ENCODE measurements at regions not wholly inside any gene's neighbourhood (a gene's known extent, or its start where the extent isn't known, plus 50 kb on each side); places are given as distances from the start of the nearest gene placed in this dataset.

DNA sequence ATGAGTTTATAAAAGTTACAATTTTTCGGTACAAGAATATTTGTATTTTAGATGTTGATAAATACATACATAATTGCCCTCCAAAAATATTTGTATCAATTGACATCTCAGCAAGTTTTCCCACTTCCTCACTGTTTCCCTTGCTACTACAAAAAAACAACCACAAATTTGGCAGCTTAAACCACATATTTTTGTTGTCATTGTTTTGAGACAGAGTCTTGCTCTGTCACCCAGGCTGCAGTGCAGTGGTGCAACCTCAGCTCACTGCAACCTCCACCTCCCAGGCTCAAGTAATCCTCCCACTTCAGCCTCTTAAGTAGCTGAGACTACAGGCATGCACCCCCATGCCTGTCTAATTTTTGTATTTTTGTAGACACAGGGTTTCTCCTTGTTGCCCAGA is 162.8 kb upstream of the RARB start:
- Histone ChIP-seq H4K20me1 (ENCODE audit: insufficient read depth) (no peaks in the 10 kb centered on the region), H3K79me2 (replicated peaks; ENCODE audit: insufficient read depth, low read length) (no peaks in the 10 kb centered on the region), H3K4me3 (ENCODE audit: low read length) (no peak overlapping the region), H3K9me2 (ENCODE audit: insufficient read depth, low read length) (no peaks in the 10 kb centered on the region), H3K36me3 (ENCODE audit: insufficient read depth, low read length) (no peaks in the 10 kb centered on the region), H3K27me3 (ENCODE audit: insufficient read depth, low read depth, low read length) (no peaks in the 10 kb centered on the region), H3K4me2 (ENCODE audit: low read length) (no peak overlapping the region), H3F3A (ENCODE audit: insufficient read depth, low read length, poor library complexity, severe bottlenecking) (no peaks in the 10 kb centered on the region), H3K27ac (ENCODE audit: low read length) (no peak overlapping the region), H2AFZ (ENCODE audit: low read depth, low read length) (no peak overlapping the region), H3K9me3 (ENCODE audit: low read length) (no peaks in the 10 kb centered on the region), H3K9ac (ENCODE audit: low read length) (no peak overlapping the region)
- TF ChIP-seq SMC3 (conservative IDR thresholded peaks at IDR 0.05; ENCODE audit: poor library complexity) (no peak), MXI1 (conservative IDR thresholded peaks at IDR 0.05; ENCODE audit: poor library complexity, severe bottlenecking) (no peak)

DNA sequence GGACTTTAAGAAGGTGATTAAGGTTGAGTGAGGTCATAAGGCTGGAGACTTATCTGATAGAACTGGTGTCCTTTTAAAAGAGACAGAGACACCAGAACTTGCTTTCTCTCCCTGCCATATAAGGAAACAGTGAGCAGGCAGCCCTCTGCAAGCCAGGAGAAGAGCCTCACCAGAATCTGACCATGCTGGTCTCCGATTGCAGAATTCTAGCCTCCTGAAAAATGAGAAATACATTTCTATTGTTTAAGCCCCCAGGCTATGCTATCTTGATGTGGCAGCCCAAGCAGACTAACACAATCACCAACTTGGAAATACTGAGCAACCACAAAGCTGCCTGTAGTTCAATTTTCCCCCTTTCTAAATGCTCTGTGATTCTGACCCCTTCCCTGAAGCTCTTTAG is 161.4 kb upstream of the RARB start:
- no peaks in the 10 kb centered on the region for H3K9me3 ChIP-seq (ENCODE audit: low read length)
- TF ChIP-seq MXI1 (conservative IDR thresholded peaks at IDR 0.05; ENCODE audit: poor library complexity, severe bottlenecking) (no peak), RAD21 (conservative IDR thresholded peaks at IDR 0.05) (no peak), SMC3 (conservative IDR thresholded peaks at IDR 0.05; ENCODE audit: poor library complexity) (no peak), TAF1 (IDR thresholded peaks at IDR 0.05; ENCODE audit: low read depth) (no peak), EP300 (conservative IDR thresholded peaks at IDR 0.05; ENCODE audit: poor library complexity, severe bottlenecking) (no peak), EZH2 (IDR thresholded peaks at IDR 0.05; ENCODE audit: borderline replicate concordance, insufficient read depth, low read length, poor library complexity, severe bottlenecking) (no peak), POLR2AphosphoS5 (IDR thresholded peaks at IDR 0.05) (no peak)
- TF ChIP-seq, protein P1, sequence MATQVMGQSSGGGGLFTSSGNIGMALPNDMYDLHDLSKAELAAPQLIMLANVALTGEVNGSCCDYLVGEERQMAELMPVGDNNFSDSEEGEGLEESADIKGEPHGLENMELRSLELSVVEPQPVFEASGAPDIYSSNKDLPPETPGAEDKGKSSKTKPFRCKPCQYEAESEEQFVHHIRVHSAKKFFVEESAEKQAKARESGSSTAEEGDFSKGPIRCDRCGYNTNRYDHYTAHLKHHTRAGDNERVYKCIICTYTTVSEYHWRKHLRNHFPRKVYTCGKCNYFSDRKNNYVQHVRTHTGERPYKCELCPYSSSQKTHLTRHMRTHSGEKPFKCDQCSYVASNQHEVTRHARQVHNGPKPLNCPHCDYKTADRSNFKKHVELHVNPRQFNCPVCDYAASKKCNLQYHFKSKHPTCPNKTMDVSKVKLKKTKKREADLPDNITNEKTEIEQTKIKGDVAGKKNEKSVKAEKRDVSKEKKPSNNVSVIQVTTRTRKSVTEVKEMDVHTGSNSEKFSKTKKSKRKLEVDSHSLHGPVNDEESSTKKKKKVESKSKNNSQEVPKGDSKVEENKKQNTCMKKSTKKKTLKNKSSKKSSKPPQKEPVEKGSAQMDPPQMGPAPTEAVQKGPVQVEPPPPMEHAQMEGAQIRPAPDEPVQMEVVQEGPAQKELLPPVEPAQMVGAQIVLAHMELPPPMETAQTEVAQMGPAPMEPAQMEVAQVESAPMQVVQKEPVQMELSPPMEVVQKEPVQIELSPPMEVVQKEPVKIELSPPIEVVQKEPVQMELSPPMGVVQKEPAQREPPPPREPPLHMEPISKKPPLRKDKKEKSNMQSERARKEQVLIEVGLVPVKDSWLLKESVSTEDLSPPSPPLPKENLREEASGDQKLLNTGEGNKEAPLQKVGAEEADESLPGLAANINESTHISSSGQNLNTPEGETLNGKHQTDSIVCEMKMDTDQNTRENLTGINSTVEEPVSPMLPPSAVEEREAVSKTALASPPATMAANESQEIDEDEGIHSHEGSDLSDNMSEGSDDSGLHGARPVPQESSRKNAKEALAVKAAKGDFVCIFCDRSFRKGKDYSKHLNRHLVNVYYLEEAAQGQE (IDR thresholded peaks at IDR 0.05; ENCODE audit: borderline replicate concordance): no peak
- TF ChIP-seq, protein P2, sequence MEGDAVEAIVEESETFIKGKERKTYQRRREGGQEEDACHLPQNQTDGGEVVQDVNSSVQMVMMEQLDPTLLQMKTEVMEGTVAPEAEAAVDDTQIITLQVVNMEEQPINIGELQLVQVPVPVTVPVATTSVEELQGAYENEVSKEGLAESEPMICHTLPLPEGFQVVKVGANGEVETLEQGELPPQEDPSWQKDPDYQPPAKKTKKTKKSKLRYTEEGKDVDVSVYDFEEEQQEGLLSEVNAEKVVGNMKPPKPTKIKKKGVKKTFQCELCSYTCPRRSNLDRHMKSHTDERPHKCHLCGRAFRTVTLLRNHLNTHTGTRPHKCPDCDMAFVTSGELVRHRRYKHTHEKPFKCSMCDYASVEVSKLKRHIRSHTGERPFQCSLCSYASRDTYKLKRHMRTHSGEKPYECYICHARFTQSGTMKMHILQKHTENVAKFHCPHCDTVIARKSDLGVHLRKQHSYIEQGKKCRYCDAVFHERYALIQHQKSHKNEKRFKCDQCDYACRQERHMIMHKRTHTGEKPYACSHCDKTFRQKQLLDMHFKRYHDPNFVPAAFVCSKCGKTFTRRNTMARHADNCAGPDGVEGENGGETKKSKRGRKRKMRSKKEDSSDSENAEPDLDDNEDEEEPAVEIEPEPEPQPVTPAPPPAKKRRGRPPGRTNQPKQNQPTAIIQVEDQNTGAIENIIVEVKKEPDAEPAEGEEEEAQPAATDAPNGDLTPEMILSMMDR (IDR thresholded peaks at IDR 0.05; ENCODE audit: poor library complexity, severe bottlenecking): no peak
- no peak overlapping the region for H2AFZ ChIP-seq (ENCODE audit: low read depth, low read length)
- no peak overlapping the region for H3K27ac ChIP-seq (ENCODE audit: low read length)
- no peaks in the 10 kb centered on the region for H3K27me3 ChIP-seq (ENCODE audit: insufficient read depth, low read depth, low read length)
- no peaks in the 10 kb centered on the region for H3F3A ChIP-seq (ENCODE audit: insufficient read depth, low read length, poor library complexity, severe bottlenecking)
- no peaks in the 10 kb centered on the region for H3K79me2 ChIP-seq (replicated peaks; ENCODE audit: insufficient read depth, low read length)
- H3K9me2 ChIP-seq (ENCODE audit: insufficient read depth, low read length): no peaks in the 10 kb centered on the region
- H3K4me2 ChIP-seq (ENCODE audit: low read length): no peak overlapping the region
- no peak overlapping the region for H3K9ac ChIP-seq (ENCODE audit: low read length)
- no peaks in the 10 kb centered on the region for H4K20me1 ChIP-seq (ENCODE audit: insufficient read depth)
- H3K4me3 ChIP-seq (ENCODE audit: low read length): no peak overlapping the region
- H3K36me3 ChIP-seq (ENCODE audit: insufficient read depth, low read length): no peaks in the 10 kb centered on the region

DNA sequence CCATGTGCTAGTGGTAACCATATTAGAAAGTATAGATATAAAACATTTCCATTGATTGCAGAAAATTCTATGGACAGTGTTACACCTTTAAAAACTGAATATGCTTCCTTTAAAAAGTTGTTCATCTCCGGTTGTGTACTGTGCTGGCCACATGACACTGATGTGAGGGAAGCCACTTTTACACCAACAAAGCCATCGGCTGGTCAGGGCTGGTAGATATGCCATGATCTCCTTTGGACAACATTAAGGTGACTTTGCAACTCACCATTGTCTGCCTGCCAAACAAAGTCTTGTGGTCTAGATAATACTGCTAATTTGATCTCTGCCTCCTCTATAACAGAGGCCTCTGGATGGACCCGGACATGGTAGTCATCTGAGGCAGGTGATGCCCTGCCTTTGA is 156.0 kb upstream of the RARB start:
- Histone ChIP-seq H3K36me3 (ENCODE audit: insufficient read depth, low read length) (no peaks in the 10 kb centered on the region), H4K20me1 (ENCODE audit: insufficient read depth) (no peaks in the 10 kb centered on the region), H3F3A (ENCODE audit: insufficient read depth, low read length, poor library complexity, severe bottlenecking) (no peaks in the 10 kb centered on the region), H3K4me2 (ENCODE audit: low read length) (no peak overlapping the region), H3K9me2 (ENCODE audit: insufficient read depth, low read length) (no peaks in the 10 kb centered on the region), H3K4me3 (ENCODE audit: low read length) (no peak overlapping the region), H3K27ac (ENCODE audit: low read length) (no peak overlapping the region), H3K9me3 (ENCODE audit: low read length) (no peaks in the 10 kb centered on the region), H2AFZ (ENCODE audit: low read depth, low read length) (no peak overlapping the region), H3K79me2 (replicated peaks; ENCODE audit: insufficient read depth, low read length) (no peaks in the 10 kb centered on the region), H3K27me3 (ENCODE audit: insufficient read depth, low read depth, low read length) (no peaks in the 10 kb centered on the region), H3K9ac (ENCODE audit: low read length) (no peak overlapping the region)
- no peak for TF ChIP-seq MXI1 (conservative IDR thresholded peaks at IDR 0.05; ENCODE audit: poor library complexity, severe bottlenecking)
- TF ChIP-seq, protein P1 (IDR thresholded peaks at IDR 0.05; ENCODE audit: borderline replicate concordance): no peak
- no peak for TF ChIP-seq POLR2AphosphoS5 (IDR thresholded peaks at IDR 0.05)
